ENCODE measurements at regions not wholly inside any gene's neighbourhood (a gene's known extent, or its start where the extent isn't known, plus 50 kb on each side); places are given as distances from the start of the nearest gene placed in this dataset.

GRCh38 chr14:82694820-82695219, 1161.2 kb upstream of the SEL1L start:
- H3K36me3 Mint-ChIP-seq (ENCODE audit: low read depth) = no peaks in the 10 kb centered on the region
- H3K4me1 Mint-ChIP-seq (ENCODE audit: low read depth) = no peaks in the 10 kb centered on the region
- H3K9me3 Mint-ChIP-seq = peaks cover 9% of the 10 kb centered on the region
- H3K27me3 Mint-ChIP-seq (ENCODE audit: low read depth) = no peaks in the 10 kb centered on the region
- no peak overlapping the region for H3K4me3 Mint-ChIP-seq
- no peak overlapping the region for H3K27ac Mint-ChIP-seq

GRCh38 chr14:82704218-82704617, 1170.6 kb upstream of the SEL1L start:
- peaks cover 7% of the 10 kb centered on the region for H3K9me3 Mint-ChIP-seq
- no peaks in the 10 kb centered on the region for H3K4me1 Mint-ChIP-seq (ENCODE audit: low read depth)
- no peaks in the 10 kb centered on the region for H3K27me3 Mint-ChIP-seq (ENCODE audit: low read depth)
- H3K36me3 Mint-ChIP-seq (ENCODE audit: low read depth) = no peaks in the 10 kb centered on the region
- H3K4me3 Mint-ChIP-seq = no peak overlapping the region
- H3K27ac Mint-ChIP-seq = no peak overlapping the region

GRCh38 chr14:82710267-82710841, 1176.7 kb upstream of the SEL1L start:
- Mint-ChIP-seq H3K27me3 (ENCODE audit: low read depth) (no peaks in the 10 kb centered on the region), H3K9me3 (no peaks in the 10 kb centered on the region), H3K4me1 (ENCODE audit: low read depth) (no peaks in the 10 kb centered on the region), H3K36me3 (ENCODE audit: low read depth) (no peaks in the 10 kb centered on the region), H3K27ac (no peak overlapping the region), H3K4me3 (no peak overlapping the region)

GRCh38 chr14:82719617-82720016, 1186.0 kb upstream of the SEL1L start:
- Mint-ChIP-seq H3K27me3 (ENCODE audit: low read depth) (no peaks in the 10 kb centered on the region), H3K36me3 (ENCODE audit: low read depth) (no peaks in the 10 kb centered on the region), H3K27ac (no peak overlapping the region), H3K4me1 (ENCODE audit: low read depth) (no peaks in the 10 kb centered on the region), H3K9me3 (peaks cover 4% of the 10 kb centered on the region), H3K4me3 (no peak overlapping the region)

GRCh38 chr14:82720431-82720830, 1186.8 kb upstream of the SEL1L start:
- H3K27me3 Mint-ChIP-seq (ENCODE audit: low read depth) = no peaks in the 10 kb centered on the region

GRCh38 chr14:82720946-82721345, 1187.3 kb upstream of the SEL1L start:
- no peaks in the 10 kb centered on the region for H3K4me1 Mint-ChIP-seq (ENCODE audit: low read depth)
- H3K36me3 Mint-ChIP-seq (ENCODE audit: low read depth) = no peaks in the 10 kb centered on the region
- H3K9me3 Mint-ChIP-seq = peaks cover 7% of the 10 kb centered on the region
- no peak overlapping the region for H3K4me3 Mint-ChIP-seq
- no peak overlapping the region for H3K27ac Mint-ChIP-seq
- H3K27me3 Mint-ChIP-seq (ENCODE audit: low read depth) = no peaks in the 10 kb centered on the region

More at GRCh38 chr14:82720431-82720830, 1186.8 kb upstream of the SEL1L start:
- Mint-ChIP-seq H3K4me3 (no peak overlapping the region), H3K27ac (no peak overlapping the region), H3K9me3 (peaks cover 7% of the 10 kb centered on the region), H3K36me3 (ENCODE audit: low read depth) (no peaks in the 10 kb centered on the region), H3K4me1 (ENCODE audit: low read depth) (no peaks in the 10 kb centered on the region)

GRCh38 chr14:82724316-82724715, 1190.7 kb upstream of the SEL1L start:
- Mint-ChIP-seq H3K36me3 (ENCODE audit: low read depth) (no peaks in the 10 kb centered on the region), H3K4me3 (no peak overlapping the region), H3K27ac (no peak overlapping the region), H3K4me1 (ENCODE audit: low read depth) (no peaks in the 10 kb centered on the region), H3K9me3 (peaks cover 10% of the 10 kb centered on the region), H3K27me3 (ENCODE audit: low read depth) (no peaks in the 10 kb centered on the region)

GRCh38 chr14:82725213-82725612, 1191.6 kb upstream of the SEL1L start:
- Mint-ChIP-seq H3K4me1 (ENCODE audit: low read depth) (no peaks in the 10 kb centered on the region), H3K9me3 (peaks cover 12% of the 10 kb centered on the region), H3K27ac (no peak overlapping the region), H3K4me3 (no peak overlapping the region), H3K27me3 (ENCODE audit: low read depth) (no peaks in the 10 kb centered on the region), H3K36me3 (ENCODE audit: low read depth) (no peaks in the 10 kb centered on the region)

- H3K36me3 Mint-ChIP-seq (ENCODE audit: low read depth) = no peaks in the 10 kb centered on the region
- no peaks in the 10 kb centered on the region for H3K4me1 Mint-ChIP-seq (ENCODE audit: low read depth)
- no peak overlapping the region for H3K4me3 Mint-ChIP-seq
- H3K9me3 Mint-ChIP-seq = peaks cover 8% of the 10 kb centered on the region
- H3K27me3 Mint-ChIP-seq (ENCODE audit: low read depth) = no peaks in the 10 kb centered on the region
- no peak overlapping the region for H3K27ac Mint-ChIP-seq
These were observed 1197.9 kb upstream of the SEL1L start for GRCh38 chr14:82731526-82731925.

GRCh38 chr14:82740547-82740946, 1206.9 kb upstream of the SEL1L start:
- Mint-ChIP-seq H3K36me3 (ENCODE audit: low read depth) (no peaks in the 10 kb centered on the region), H3K4me1 (ENCODE audit: low read depth) (no peaks in the 10 kb centered on the region), H3K27me3 (ENCODE audit: low read depth) (no peaks in the 10 kb centered on the region), H3K27ac (no peak overlapping the region), H3K4me3 (no peak overlapping the region), H3K9me3 (peaks cover 5% of the 10 kb centered on the region)

- Mint-ChIP-seq H3K36me3 (ENCODE audit: low read depth) (no peaks in the 10 kb centered on the region), H3K9me3 (peaks cover 10% of the 10 kb centered on the region), H3K27ac (no peak overlapping the region)
These were observed 1221.8 kb upstream of the SEL1L start for GRCh38 chr14:82755476-82755875.

GRCh38 chr14:82755923-82756322, 1222.3 kb upstream of the SEL1L start:
- H3K9me3 Mint-ChIP-seq = peaks cover 10% of the 10 kb centered on the region
- H3K4me3 Mint-ChIP-seq = no peak overlapping the region
- H3K36me3 Mint-ChIP-seq (ENCODE audit: low read depth) = no peaks in the 10 kb centered on the region
- no peak overlapping the region for H3K27ac Mint-ChIP-seq
- H3K4me1 Mint-ChIP-seq (ENCODE audit: low read depth) = no peaks in the 10 kb centered on the region
- no peaks in the 10 kb centered on the region for H3K27me3 Mint-ChIP-seq (ENCODE audit: low read depth)

More at GRCh38 chr14:82755476-82755875, 1221.8 kb upstream of the SEL1L start:
- no peak overlapping the region for H3K4me3 Mint-ChIP-seq
- no peaks in the 10 kb centered on the region for H3K4me1 Mint-ChIP-seq (ENCODE audit: low read depth)
- H3K27me3 Mint-ChIP-seq (ENCODE audit: low read depth) = no peaks in the 10 kb centered on the region

- H3K4me1 Mint-ChIP-seq (ENCODE audit: low read depth) = no peaks in the 10 kb centered on the region
- no peak overlapping the region for H3K4me3 Mint-ChIP-seq
- no peaks in the 10 kb centered on the region for H3K36me3 Mint-ChIP-seq (ENCODE audit: low read depth)
- H3K27ac Mint-ChIP-seq = no peak overlapping the region
- peaks cover 10% of the 10 kb centered on the region for H3K9me3 Mint-ChIP-seq
- H3K27me3 Mint-ChIP-seq (ENCODE audit: low read depth) = no peaks in the 10 kb centered on the region
These were observed 1224.1 kb upstream of the SEL1L start for GRCh38 chr14:82757776-82758175.

GRCh38 chr14:82759656-82760055, 1226.0 kb upstream of the SEL1L start:
- Mint-ChIP-seq H3K27me3 (ENCODE audit: low read depth) (no peaks in the 10 kb centered on the region), H3K4me1 (ENCODE audit: low read depth) (no peaks in the 10 kb centered on the region), H3K36me3 (ENCODE audit: low read depth) (no peaks in the 10 kb centered on the region), H3K4me3 (no peak overlapping the region), H3K27ac (no peak overlapping the region), H3K9me3 (peaks cover 10% of the 10 kb centered on the region)

- H3K36me3 Mint-ChIP-seq (ENCODE audit: low read depth) = no peaks in the 10 kb centered on the region
- no peak overlapping the region for H3K4me3 Mint-ChIP-seq
- H3K27me3 Mint-ChIP-seq (ENCODE audit: low read depth) = no peaks in the 10 kb centered on the region
- no peaks in the 10 kb centered on the region for H3K4me1 Mint-ChIP-seq (ENCODE audit: low read depth)
- H3K27ac Mint-ChIP-seq = no peak overlapping the region
- H3K9me3 Mint-ChIP-seq = no peaks in the 10 kb centered on the region
These were observed 1232.5 kb upstream of the SEL1L start for GRCh38 chr14:82766123-82766522.

- no peak overlapping the region for H3K4me3 Mint-ChIP-seq
- H3K27me3 Mint-ChIP-seq (ENCODE audit: low read depth) = no peaks in the 10 kb centered on the region
- H3K36me3 Mint-ChIP-seq (ENCODE audit: low read depth) = no peaks in the 10 kb centered on the region
- H3K4me1 Mint-ChIP-seq (ENCODE audit: low read depth) = no peaks in the 10 kb centered on the region
- peaks cover 5% of the 10 kb centered on the region for H3K9me3 Mint-ChIP-seq
- H3K27ac Mint-ChIP-seq = no peak overlapping the region
These were observed 1233.3 kb upstream of the SEL1L start for GRCh38 chr14:82766996-82767395.
